ENCODE measurements at regions not wholly inside any gene's neighbourhood (a gene's known extent, or its start where the extent isn't known, plus 50 kb on each side); places are given as distances from the start of the nearest gene placed in this dataset.

DNA sequence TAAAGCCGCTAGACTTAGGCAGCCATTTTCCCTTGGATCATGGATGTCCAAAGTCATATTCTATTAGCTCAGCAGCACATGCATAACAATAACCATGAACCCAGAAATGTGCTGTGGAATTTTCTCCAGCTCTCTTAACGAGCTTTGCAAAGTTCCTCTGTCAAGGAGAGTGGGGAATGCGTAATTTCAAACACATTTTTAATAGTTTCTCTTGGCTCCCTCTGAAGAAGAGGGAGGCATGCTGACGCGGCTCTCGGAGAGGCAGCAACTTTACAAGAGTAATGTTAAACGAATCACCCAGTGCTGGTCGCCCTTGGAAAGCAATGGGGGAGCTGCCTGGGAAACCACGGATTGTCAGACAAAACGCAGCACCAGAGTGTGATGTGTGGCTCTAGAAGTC, 114.8 kb downstream of the RAB18 start:
- H3K36me3 ChIP-seq (replicated peaks in 1 of 2): no peaks in the 10 kb centered on the region
- TF ChIP-seq, protein P1, sequence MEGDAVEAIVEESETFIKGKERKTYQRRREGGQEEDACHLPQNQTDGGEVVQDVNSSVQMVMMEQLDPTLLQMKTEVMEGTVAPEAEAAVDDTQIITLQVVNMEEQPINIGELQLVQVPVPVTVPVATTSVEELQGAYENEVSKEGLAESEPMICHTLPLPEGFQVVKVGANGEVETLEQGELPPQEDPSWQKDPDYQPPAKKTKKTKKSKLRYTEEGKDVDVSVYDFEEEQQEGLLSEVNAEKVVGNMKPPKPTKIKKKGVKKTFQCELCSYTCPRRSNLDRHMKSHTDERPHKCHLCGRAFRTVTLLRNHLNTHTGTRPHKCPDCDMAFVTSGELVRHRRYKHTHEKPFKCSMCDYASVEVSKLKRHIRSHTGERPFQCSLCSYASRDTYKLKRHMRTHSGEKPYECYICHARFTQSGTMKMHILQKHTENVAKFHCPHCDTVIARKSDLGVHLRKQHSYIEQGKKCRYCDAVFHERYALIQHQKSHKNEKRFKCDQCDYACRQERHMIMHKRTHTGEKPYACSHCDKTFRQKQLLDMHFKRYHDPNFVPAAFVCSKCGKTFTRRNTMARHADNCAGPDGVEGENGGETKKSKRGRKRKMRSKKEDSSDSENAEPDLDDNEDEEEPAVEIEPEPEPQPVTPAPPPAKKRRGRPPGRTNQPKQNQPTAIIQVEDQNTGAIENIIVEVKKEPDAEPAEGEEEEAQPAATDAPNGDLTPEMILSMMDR (IDR thresholded peaks at IDR 0.05): no peak
- no peak for TF ChIP-seq POLR2A (IDR thresholded peaks at IDR 0.05)
- H3K9me3 ChIP-seq (replicated peaks in 1 of 3): no peaks in the 10 kb centered on the region
- DNase-seq: no peak
- intact Hi-C loops (cut with DNase I): no loop called here
- no peaks in the 10 kb centered on the region for H3K4me1 ChIP-seq (replicated peaks in 1 of 2)
- no peak overlapping the region for H3K27ac ChIP-seq
- no peak overlapping the region for H3K4me3 ChIP-seq
- no peaks in the 10 kb centered on the region for H3K27me3 ChIP-seq
- WGBS, 4 donors: 68 to 72% (median 70%) methylated on average over 10 of the region's 10 CpGs

DNA sequence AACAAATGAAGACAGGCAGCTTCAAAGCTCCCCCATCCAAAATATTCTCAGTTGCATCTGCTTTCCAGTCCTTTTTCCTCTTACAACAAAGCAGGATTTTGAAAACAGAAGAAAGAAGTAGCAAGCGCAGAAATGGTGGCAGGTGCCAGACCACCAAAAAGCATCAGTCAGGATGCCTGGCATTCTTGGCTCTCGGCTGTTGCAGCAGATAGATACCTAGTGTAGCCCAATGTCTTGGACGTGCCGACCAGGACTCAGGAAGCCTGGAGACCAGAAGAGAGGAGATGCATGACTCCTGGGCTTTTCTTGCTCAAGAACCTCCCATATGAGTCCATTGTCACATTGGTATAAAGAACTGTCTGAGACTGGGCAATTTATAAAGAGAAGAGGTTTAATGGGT, 115.2 kb downstream of the RAB18 start:
- Histone ChIP-seq H3K4me1 (replicated peaks in 1 of 2) (no peaks in the 10 kb centered on the region), H3K36me3 (replicated peaks in 1 of 2) (no peaks in the 10 kb centered on the region), H3K27ac (no peak overlapping the region), H3K9me3 (replicated peaks in 1 of 3) (no peaks in the 10 kb centered on the region), H3K4me3 (no peak overlapping the region), H3K27me3 (no peaks in the 10 kb centered on the region)
- intact Hi-C loops (cut with DNase I): no loop called here
- 74 to 92% (median 90%) methylated on average over 4 of the region's 4 CpGs for WGBS, 4 donors
- no peak for DNase-seq
- no peak for TF ChIP-seq POLR2A (IDR thresholded peaks at IDR 0.05)
- TF ChIP-seq, protein P1 (IDR thresholded peaks at IDR 0.05): no peak

DNA sequence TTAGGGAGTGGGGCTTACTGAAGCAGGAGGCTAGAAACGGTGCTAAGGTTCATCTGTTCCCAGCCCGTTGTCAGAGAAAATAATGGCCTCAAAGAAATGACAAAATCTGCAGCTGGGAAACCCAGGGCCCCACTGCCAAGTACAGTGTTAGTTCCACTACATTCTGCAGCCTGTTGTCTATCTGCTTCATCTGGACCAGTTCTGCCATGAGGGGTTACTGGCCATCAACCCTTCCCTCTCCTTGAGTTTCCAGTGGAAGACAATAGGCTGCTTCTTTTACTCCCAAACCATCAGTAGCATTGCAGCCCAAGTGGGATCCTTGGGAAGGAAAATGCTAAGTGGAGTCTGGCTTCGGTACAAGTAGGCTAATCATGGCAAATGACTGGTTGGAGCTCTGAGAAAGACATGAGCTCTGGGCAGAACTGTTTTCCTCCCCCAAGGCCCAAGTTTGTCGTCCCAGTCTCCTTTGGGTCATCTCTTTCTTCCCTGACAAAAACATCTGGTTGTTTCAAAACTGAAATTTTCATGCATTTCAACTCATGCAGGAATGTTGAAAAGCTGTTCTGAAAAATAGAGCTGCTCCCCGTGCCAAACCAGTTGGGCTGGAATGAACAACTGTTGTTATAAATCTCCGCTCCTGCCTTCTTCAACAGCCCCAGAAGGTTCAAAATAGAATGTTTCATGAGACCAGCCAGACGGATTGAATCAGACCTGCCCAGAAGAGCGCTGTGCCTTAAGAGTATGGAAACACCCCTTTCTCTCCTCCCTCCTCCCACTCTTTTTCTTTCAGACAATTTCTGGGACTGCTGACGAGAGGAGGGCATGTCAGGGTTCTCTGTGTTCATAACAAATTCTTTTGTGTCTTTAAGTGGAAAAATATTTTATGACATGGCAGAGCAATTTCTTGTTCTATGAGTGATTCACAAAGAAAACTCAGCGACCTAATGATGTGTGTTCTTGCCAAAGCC, 116.6 kb downstream of the RAB18 start:
- Histone ChIP-seq H3K27ac (peak overlapping the region in 1 of 5 donors; percentile 17), H3K9me3 (replicated peaks in 1 of 3) (no peaks in the 10 kb centered on the region), H3K4me3 (no peak overlapping the region), H3K36me3 (replicated peaks in 1 of 2) (no peaks in the 10 kb centered on the region), H3K4me1 (replicated peaks in 1 of 2) (no peaks in the 10 kb centered on the region), H3K27me3 (no peaks in the 10 kb centered on the region)
- TF ChIP-seq, protein P1 (IDR thresholded peaks at IDR 0.05): no peak
- TF ChIP-seq POLR2A (IDR thresholded peaks at IDR 0.05): no peak
- no peak for DNase-seq
- intact Hi-C loops (cut with DNase I): no loop called here
- WGBS, 4 donors: 53 to 63% (median 59%) methylated on average over 10 of the region's 10 CpGs

DNA sequence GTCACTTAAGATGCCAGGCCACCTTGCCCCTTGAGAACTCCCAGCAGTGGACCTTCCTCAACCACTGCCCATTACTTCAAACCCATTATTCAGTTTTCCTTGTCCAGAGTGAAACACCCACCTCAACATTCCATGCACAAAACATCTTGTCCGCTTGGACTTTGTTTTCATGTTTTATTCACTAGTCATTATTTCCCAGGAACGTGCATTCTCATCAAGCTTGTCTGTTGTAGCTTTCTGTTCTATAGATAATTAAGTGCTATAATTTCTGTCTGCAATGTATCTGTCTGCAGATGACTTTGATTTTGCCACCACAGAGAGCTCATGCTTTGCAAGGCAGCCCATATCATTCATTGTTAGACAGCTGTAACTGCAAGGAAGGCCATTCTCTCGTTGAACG, 117.4 kb downstream of the RAB18 start:
- H3K9me3 ChIP-seq (replicated peaks in 1 of 3): no peaks in the 10 kb centered on the region
- DNase-seq: no peak
- 48 to 61% (median 55%) methylated on average over 4 of the region's 4 CpGs for WGBS, 4 donors
- no peaks in the 10 kb centered on the region for H3K4me1 ChIP-seq (replicated peaks in 1 of 2)
- TF ChIP-seq POLR2A (IDR thresholded peaks at IDR 0.05): no peak
- TF ChIP-seq, protein P1 (IDR thresholded peaks at IDR 0.05): no peak
- no peak overlapping the region for H3K4me3 ChIP-seq
- H3K36me3 ChIP-seq (replicated peaks in 1 of 2): no peaks in the 10 kb centered on the region
- H3K27me3 ChIP-seq: no peaks in the 10 kb centered on the region
- intact Hi-C loops (cut with DNase I): no loop called here
- H3K27ac ChIP-seq: peak overlapping the region in 1 of 5 donors; percentile 17
